ENCODE measurements at regions not wholly inside any gene's neighbourhood (a gene's known extent, or its start where the extent isn't known, plus 50 kb on each side); places are given as distances from the start of the nearest gene placed in this dataset.

GRCh38 chr10:108868881-108869280, 1054.4 kb downstream of the XPNPEP1 start:
- no peak for DNase-seq (ENCODE audit: low read depth in 3 of 3)

GRCh38 chr10:108862676-108863350, 1060.5 kb downstream of the XPNPEP1 start:
- DNase-seq (ENCODE audit: low read depth in 3 of 3), result no peak

GRCh38 chr10:108861181-108861754, 1062.0 kb downstream of the XPNPEP1 start:
- DNase-seq (ENCODE audit: low read depth in 3 of 3), result no peak

- no peak for DNase-seq (ENCODE audit: low read depth in 3 of 3)
Observed at GRCh38 chr10:108852211-108852610, 1071.1 kb downstream of the XPNPEP1 start.

GRCh38 chr10:108850138-108850854, 1073.0 kb downstream of the XPNPEP1 start:
- DNase-seq (ENCODE audit: low read depth in 3 of 3), result no peak

GRCh38 chr10:108849688-108850087, 1073.6 kb downstream of the XPNPEP1 start:
- no peak for DNase-seq (ENCODE audit: low read depth in 3 of 3)

GRCh38 chr10:108849186-108849585, 1074.1 kb downstream of the XPNPEP1 start:
- DNase-seq (ENCODE audit: low read depth in 3 of 3), result no peak

- DNase-seq (ENCODE audit: low read depth in 3 of 3), result no peak
Observed at GRCh38 chr10:108848046-108848445, 1075.3 kb downstream of the XPNPEP1 start.

GRCh38 chr10:108840944-108841343, 1082.4 kb downstream of the XPNPEP1 start:
- no peak for DNase-seq (ENCODE audit: low read depth in 3 of 3)

- no peak for DNase-seq (ENCODE audit: low read depth in 3 of 3)
Observed at GRCh38 chr10:108836362-108836761, 1086.9 kb downstream of the XPNPEP1 start.

GRCh38 chr10:108822026-108822425, 1101.3 kb downstream of the XPNPEP1 start:
- DNase-seq (ENCODE audit: low read depth in 3 of 3), result no peak

GRCh38 chr10:108819302-108819701, 1104.0 kb downstream of the XPNPEP1 start:
- DNase-seq (ENCODE audit: low read depth in 3 of 3), result no peak

- DNase-seq (ENCODE audit: low read depth in 3 of 3), result no peak
Observed at GRCh38 chr10:108817584-108817983, 1105.7 kb downstream of the XPNPEP1 start.

GRCh38 chr10:108817135-108817534, 1106.2 kb downstream of the XPNPEP1 start:
- DNase-seq (ENCODE audit: low read depth in 3 of 3), result no peak

- DNase-seq (ENCODE audit: low read depth in 3 of 3), result no peak
Observed at GRCh38 chr10:108812906-108813305, 1110.4 kb downstream of the XPNPEP1 start.

- no peak for DNase-seq (ENCODE audit: low read depth in 3 of 3)
Observed at GRCh38 chr10:108812296-108812695, 1111.0 kb downstream of the XPNPEP1 start.

- DNase-seq (ENCODE audit: low read depth in 3 of 3), result no peak
Observed at GRCh38 chr10:108808228-108808627, 1115.1 kb downstream of the XPNPEP1 start.

GRCh38 chr10:108801775-108802517, 1121.4 kb downstream of the XPNPEP1 start:
- DNase-seq (ENCODE audit: low read depth in 3 of 3), result no peak

GRCh38 chr10:108801220-108801619, 1122.1 kb downstream of the XPNPEP1 start:
- DNase-seq (ENCODE audit: low read depth in 3 of 3), result no peak

GRCh38 chr10:108797573-108797972, 1125.7 kb downstream of the XPNPEP1 start:
- DNase-seq (ENCODE audit: low read depth in 3 of 3), result no peak

GRCh38 chr10:108791794-108792474, 1131.4 kb downstream of the XPNPEP1 start:
- DNase-seq (ENCODE audit: low read depth in 3 of 3), result no peak

- no peak for DNase-seq (ENCODE audit: low read depth in 3 of 3)
Observed at GRCh38 chr10:108791030-108791429, 1132.3 kb downstream of the XPNPEP1 start.
